GM18858 (cell line): ENCODE measurements at regions not wholly inside any gene's neighbourhood (a gene's known extent, or its start where the extent isn't known, plus 50 kb on each side); places are given as distances from the start of the nearest gene placed in this dataset.
A peak's percentile ranks its signal among the peaks of the same experiment; 100 is the strongest.

Source experiments
- ATAC-seq: cut with Tn5 transposase; IDR thresholded peaks from one replicate; pipeline ENCODE4 v1.9.1; 2021; ENCODE audit not compliant: unreplicated experiment

DNA sequence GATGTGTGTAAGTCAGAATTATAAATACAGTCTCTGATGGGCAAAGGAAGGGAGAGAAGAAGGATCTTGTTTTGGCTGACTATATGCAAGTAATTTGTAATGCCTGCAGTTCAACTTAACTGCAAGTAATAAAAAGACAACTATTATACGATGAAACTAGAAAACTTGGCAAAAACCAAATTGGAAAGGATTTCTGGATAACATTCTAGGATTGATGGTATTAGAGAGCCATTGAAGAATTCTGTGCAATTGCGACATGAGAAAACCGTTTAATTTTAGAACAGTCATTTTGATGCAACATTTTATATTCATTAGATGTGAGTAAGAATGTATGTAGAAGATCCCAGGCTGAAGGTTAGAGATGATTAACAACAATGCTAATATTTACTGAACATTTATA lies 1334.1 kb downstream of the EFNB2 start:
- no peak for ATAC-seq

DNA sequence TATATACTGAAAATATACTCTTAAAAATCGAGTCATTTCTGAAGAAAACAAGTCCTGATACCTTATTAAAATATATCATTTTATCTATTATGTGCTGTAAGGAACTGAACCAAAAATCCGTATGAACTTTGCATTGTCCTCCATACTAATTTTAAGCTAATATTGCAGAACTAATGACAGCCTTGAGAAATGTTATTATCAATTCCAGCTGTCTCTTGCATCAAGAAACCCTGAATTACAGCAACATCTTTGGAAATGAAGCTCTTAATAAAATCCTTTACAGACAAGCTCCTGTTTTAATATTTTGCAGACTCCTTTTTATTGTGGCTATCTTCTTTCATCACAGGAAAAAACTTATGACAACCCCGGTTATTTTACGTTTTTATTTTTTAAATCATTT lies 1335.3 kb downstream of the EFNB2 start:
- no peak for ATAC-seq

DNA sequence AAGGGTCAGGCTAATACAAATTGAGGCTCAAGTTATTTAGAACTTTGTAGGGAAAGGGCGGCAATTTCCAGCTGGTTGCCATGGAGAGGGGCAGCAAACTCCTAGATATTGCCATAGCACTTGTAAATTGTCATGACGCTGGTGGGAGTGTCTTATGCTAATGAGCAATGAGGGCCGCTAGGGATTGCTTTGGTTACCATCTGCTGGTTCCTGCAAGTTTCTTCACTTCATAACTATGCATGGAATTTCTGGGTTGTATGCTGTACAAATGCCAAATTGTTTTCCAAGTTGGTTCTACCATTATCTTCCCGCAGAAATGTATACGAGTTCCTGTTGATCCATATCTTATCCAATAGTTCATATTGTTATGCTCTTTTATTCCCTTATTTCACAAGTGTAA lies 1339.4 kb downstream of the EFNB2 start:
- no peak for ATAC-seq

DNA sequence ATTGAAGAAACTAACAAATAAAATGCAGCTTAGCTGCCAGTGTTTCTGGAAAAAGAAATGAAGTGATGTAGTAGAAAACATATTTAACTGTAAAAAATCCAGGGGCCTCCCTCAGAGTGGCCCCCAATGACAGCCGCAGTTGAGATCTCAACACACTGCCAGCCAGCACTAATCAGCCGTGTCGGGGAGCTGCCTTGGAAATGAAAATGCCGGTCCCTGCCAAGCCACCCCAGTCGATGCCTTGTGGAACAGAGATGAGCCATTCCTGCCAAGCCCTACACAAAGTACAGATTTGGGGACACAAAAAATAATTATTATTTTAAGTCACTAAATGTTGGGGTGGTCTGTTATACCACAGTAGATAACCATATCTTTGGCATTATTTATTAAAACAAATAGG lies 1342.4 kb downstream of the EFNB2 start:
- ATAC-seq, result no peak

GRCh38 chr13:105184201-105184600 lies 1351.3 kb downstream of the EFNB2 start:
- no peak for ATAC-seq

DNA sequence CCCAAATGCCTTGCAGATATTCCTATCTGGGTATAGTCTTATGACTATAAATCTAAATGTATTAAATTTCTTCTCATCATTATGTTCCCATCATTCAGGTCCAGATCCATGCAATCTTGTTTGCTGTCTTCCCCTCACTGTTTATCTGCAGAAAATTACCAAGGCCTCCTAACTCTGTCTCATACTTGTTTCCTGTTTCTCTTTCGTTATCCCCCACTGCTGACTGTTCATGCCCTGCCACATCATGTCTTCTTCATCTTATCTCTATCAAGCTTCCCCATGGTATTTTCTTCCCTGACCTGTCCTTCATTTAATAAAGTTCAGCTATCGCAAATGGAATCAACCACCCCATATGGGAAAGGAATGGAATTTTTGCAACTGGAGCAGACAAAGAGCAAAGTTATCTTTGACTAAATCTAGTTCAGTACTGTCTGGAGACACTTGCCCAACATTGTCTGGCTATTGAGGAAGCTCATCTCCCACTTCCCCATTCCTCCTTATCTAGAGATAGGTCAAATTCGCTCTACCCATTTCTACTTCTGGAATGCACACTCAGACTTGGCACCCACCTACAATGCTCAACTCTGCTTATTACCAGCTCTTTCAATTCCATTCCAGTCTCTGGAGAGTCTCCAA lies 1358.1 kb downstream of the EFNB2 start:
- ATAC-seq, result peak; percentile 48

DNA sequence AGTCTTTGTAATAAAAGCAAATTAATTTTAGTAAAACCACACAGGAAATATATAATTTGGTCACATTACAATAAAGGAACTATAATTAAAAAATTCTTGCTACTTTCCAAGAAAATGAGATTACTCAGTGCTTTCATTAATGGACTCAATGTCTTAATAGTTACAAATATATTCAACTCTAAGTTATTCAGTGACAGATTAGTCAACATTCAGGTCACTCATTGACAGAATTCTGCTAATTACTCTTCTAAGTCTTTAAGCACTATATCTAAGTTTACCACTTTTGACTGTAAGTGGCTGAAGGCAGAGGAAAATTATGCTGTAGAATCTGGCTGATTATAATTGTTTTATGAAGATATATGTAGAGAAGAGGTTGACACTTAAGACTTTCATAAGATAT lies 1365.0 kb downstream of the EFNB2 start:
- no peak for ATAC-seq

DNA sequence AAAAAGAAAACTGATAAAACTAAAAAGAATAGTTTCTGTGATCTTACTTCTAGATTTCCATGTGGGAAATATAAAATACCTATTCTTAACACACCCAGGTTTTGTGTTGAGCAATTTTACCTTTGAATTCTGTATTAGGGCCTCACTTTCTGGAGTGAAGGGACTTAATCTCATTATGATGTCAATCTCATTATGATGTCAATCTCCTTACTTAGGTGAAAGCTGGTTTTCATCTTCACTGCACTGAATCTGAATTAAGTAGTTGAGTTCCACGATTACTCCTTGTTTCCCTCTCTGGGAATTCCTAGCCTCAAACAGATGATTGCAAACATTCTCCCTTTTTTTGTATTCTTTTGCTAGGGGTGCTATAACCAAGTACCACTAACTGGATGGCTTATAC lies 1367.2 kb downstream of the EFNB2 start:
- no peak for ATAC-seq

DNA sequence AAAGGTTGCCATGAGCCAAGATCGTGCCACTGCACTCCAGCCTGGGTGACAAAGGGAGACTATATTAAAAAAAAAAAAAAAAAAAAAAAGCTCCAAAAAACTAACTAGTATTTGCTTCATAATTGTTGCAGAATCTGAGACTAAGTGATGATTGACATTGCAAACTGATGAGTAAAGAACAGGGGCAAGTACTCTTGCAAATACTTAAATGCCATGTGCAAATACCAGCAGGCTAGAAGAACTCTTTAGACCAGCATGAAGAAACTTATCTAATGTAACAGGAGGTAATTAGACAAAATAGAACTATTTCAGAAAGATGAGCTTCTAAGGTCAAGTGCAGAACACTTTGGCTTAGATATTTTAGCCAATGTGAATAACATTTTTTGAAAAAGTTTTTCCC lies 1368.1 kb downstream of the EFNB2 start:
- no peak for ATAC-seq

DNA sequence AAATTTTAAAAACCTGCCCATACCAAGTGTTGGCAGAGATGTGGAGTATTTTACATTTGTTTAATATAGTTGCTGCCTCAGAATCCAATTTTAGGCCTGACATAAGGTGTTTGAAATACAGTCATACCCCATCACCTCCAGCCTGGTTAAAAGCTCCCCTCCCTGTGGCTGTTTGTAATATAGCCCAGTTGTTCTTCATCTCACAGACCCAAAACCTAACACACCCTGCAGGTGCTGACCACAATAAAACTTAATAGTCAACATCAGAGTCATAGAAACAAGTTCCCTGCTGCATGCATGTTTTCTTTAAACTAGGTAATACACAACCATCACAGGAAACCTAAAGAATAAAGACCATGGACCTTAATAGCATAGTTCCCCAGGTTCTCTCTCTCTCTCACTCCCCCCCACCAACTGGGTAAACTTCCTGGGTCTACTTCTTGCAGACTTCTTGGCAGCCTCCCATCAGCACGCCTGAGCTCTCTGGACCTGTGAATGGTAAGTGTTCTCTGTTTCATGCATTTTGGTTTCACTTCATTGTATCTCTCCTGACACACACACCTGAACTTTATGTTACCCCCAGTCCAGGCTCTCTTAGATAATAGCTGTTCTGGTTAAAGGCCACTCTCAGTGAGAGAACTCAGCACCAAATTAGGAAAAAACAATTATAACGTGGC lies 1369.9 kb downstream of the EFNB2 start:
- ATAC-seq, result peak; percentile 93

DNA sequence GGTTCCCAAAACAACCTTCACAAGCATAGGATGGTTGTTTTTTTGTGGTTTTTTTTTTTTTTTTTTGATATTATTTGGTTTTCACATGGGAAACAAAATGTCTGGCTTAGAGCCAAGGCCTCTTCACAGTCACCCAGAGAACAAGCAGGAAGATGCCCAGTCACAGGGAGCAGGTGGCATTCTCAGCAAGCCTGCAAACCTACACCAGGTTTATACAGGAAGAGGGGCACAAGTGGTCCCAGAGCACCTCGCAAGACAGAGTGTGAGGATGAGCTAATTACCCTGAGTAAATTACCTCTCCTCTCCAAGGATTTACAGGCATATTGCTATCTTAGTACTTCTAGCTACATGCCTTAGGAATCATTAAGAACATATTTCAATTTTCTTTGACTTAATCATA lies 1375.6 kb downstream of the EFNB2 start:
- ATAC-seq, result no peak

GRCh38 chr13:105153611-105154010 lies 1381.9 kb downstream of the EFNB2 start:
- no peak for ATAC-seq

- ATAC-seq, result no peak
Observed at GRCh38 chr13:105151639-105152038, 1383.8 kb downstream of the EFNB2 start.

DNA sequence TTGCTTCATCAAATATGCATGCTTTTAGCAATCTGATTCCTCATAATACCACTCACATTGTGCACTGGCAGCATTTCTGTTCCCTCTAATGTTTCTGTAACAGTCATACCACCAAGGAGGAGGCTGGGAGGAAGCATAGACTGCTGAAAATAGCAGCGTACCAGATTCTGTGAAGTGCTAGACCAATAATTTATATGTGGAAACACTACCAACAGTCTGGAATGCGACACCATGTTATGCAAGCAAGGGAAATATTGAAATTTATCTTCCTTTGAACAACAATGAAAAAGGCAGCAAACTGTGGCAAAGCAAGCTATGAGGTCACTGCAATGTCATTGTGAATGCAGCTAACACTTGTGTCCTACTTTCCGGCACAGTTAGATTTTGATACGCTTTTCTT lies 1388.0 kb downstream of the EFNB2 start:
- ATAC-seq, result no peak

- ATAC-seq, result no peak
Observed at GRCh38 chr13:105144936-105145335, 1390.5 kb downstream of the EFNB2 start.

- ATAC-seq, result no peak
Observed at GRCh38 chr13:105144020-105144419, 1391.4 kb downstream of the EFNB2 start.

DNA sequence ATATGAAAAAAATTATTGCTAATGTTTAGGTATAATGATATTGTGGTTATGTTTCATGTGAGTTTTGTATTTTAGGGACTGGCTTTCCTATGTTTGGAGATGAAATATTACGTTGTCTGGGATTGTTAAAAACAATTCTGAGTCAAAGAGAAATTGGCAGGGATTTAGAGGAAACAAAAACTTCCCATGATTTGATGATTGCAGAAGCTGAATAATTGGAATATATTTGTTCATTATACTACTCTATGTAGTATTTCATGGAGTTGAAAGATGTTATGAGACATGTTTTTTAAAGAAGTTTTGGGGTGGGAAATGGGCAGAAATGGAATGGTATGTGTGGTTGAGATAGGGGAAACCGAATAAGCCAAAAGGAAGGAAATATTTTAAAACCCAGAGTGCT lies 1392.9 kb downstream of the EFNB2 start:
- no peak for ATAC-seq

- peak; percentile 94 for ATAC-seq
Observed at GRCh38 chr13:105139380-105140285, 1395.8 kb downstream of the EFNB2 start.

DNA sequence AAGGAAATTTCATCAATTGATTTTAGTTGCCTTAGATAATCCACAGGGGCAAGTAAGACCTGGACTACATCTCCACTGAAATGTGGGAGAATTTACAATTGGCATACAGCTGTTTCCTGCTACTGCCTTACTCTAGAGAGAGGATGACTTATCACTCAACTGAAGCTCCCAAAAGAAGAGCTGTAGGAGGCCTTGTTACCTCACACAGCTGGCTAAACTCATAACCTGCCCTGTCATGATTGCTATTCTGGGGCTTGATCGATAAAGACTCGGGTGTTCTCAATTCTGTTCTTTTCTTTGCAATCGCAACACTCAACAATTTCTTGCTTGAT lies 1396.4 kb downstream of the EFNB2 start:
- peak; percentile 10 for ATAC-seq

GRCh38 chr13:105135852-105136615 lies 1399.4 kb downstream of the EFNB2 start:
- ATAC-seq, result no peak

DNA sequence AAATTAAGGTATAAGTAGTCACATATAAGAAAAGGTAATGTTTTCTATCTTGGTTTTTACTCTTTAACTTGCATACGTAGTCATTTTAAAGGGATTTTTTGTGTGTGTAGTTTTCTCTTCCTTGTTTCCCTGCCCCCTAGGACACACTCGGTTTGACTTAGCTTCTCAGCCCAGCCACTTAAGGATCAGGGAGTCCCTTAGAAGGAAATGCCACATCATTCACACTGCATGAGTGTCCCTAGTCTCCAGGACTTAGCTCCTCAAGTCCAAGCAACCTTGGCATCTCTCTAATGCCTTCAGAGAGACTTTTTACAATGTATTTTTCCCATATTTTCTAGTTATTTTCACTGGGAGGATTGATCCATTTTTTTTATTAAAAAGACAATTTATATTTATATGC lies 1407.7 kb downstream of the EFNB2 start:
- no peak for ATAC-seq
